ENCODE measurements at regions not wholly inside any gene's neighbourhood (a gene's known extent, or its start where the extent isn't known, plus 50 kb on each side); places are given as distances from the start of the nearest gene placed in this dataset.
"Not testable (repeated sequence)": the region's sequence is repeated elsewhere in the genome, so short reads cannot be mapped to it uniquely, and the experiment has no call there.

GRCh38 chr2:180692322-180692721, 288.1 kb upstream of the UBE2E3 start:
- H2AFZ ChIP-seq (ENCODE audit: low read depth, low read length), result no peak overlapping the region
- no peak overlapping the region for H3K4me3 Mint-ChIP-seq (ENCODE audit: unreplicated experiment)
- H3K4me1 ChIP-seq (ENCODE audit: insufficient read depth, low read length), result no peaks in the 10 kb centered on the region
- DNase-seq (ENCODE audit: low read depth) (no peak), FAIRE-seq (no peak)
- no peak overlapping the region for H3K27ac ChIP-seq (ENCODE audit: low read depth, low read length)
- no peak overlapping the region for H3K4me3 ChIP-seq (ENCODE audit: insufficient read depth, low read depth, low read length)
- H3K9me3 ChIP-seq (ENCODE audit: insufficient read depth, low read depth, low read length), result no peaks in the 10 kb centered on the region
- TF ChIP-seq EZH2 (IDR thresholded peaks at IDR 0.05; ENCODE audit: insufficient read depth, low read length) (no peak), CTCF (IDR thresholded peaks at IDR 0.05; ENCODE audit: insufficient read depth, low read depth, low read length) (no peak)
- no peaks in the 10 kb centered on the region for H3K27me3 ChIP-seq (ENCODE audit: insufficient read depth, low read length)
- no peaks in the 10 kb centered on the region for H3K27me3 Mint-ChIP-seq (ENCODE audit: low read depth, unreplicated experiment)
- no peaks in the 10 kb centered on the region for H3K36me3 ChIP-seq (ENCODE audit: insufficient read depth, low read length)
- no peaks in the 10 kb centered on the region for H3K9me3 Mint-ChIP-seq (ENCODE audit: unreplicated experiment)
- H3K27ac Mint-ChIP-seq (ENCODE audit: unreplicated experiment), result no peak overlapping the region
- H3K4me1 Mint-ChIP-seq (ENCODE audit: low read depth, unreplicated experiment), result peaks cover 4% of the 10 kb centered on the region
- H3K4me2 ChIP-seq (ENCODE audit: low read length), result no peak overlapping the region
- no peaks in the 10 kb centered on the region for H3K36me3 Mint-ChIP-seq (ENCODE audit: low read depth, unreplicated experiment)
- no peak overlapping the region for H3K9ac ChIP-seq (ENCODE audit: low read length)
- H4K20me1 ChIP-seq (ENCODE audit: insufficient read depth, low read length), result no peaks in the 10 kb centered on the region
- no peaks in the 10 kb centered on the region for H3K79me2 ChIP-seq (ENCODE audit: insufficient read depth, low read length)

- not testable (repeated sequence) for H3K4me2 ChIP-seq (ENCODE audit: low read length); H3K4me1 ChIP-seq (ENCODE audit: insufficient read depth, low read length); H3K4me3 ChIP-seq (ENCODE audit: insufficient read depth, low read depth, low read length); H4K20me1 ChIP-seq (ENCODE audit: insufficient read depth, low read length); H2AFZ ChIP-seq (ENCODE audit: low read depth, low read length); H3K27me3 Mint-ChIP-seq (ENCODE audit: low read depth, unreplicated experiment); H3K4me3 Mint-ChIP-seq (ENCODE audit: unreplicated experiment); DNase-seq (ENCODE audit: low read depth); FAIRE-seq; H3K79me2 ChIP-seq (ENCODE audit: insufficient read depth, low read length); H3K27me3 ChIP-seq (ENCODE audit: insufficient read depth, low read length); H3K9me3 ChIP-seq (ENCODE audit: insufficient read depth, low read depth, low read length); H3K9ac ChIP-seq (ENCODE audit: low read length); H3K36me3 Mint-ChIP-seq (ENCODE audit: low read depth, unreplicated experiment); H3K4me1 Mint-ChIP-seq (ENCODE audit: low read depth, unreplicated experiment); H3K27ac ChIP-seq (ENCODE audit: low read depth, low read length); H3K27ac Mint-ChIP-seq (ENCODE audit: unreplicated experiment); H3K9me3 Mint-ChIP-seq (ENCODE audit: unreplicated experiment); H3K36me3 ChIP-seq (ENCODE audit: insufficient read depth, low read length)
Measured at GRCh38 chr2:180691855-180692223, 288.6 kb upstream of the UBE2E3 start.

- FAIRE-seq; H3K27me3 Mint-ChIP-seq (ENCODE audit: low read depth, unreplicated experiment); H4K20me1 ChIP-seq (ENCODE audit: insufficient read depth, low read length); H3K4me3 Mint-ChIP-seq (ENCODE audit: unreplicated experiment); H3K36me3 ChIP-seq (ENCODE audit: insufficient read depth, low read length); H3K4me1 Mint-ChIP-seq (ENCODE audit: low read depth, unreplicated experiment); H3K36me3 Mint-ChIP-seq (ENCODE audit: low read depth, unreplicated experiment); DNase-seq (ENCODE audit: low read depth); H3K4me2 ChIP-seq (ENCODE audit: low read length); H3K4me1 ChIP-seq (ENCODE audit: insufficient read depth, low read length); H2AFZ ChIP-seq (ENCODE audit: low read depth, low read length); H3K4me3 ChIP-seq (ENCODE audit: insufficient read depth, low read depth, low read length); H3K9me3 ChIP-seq (ENCODE audit: insufficient read depth, low read depth, low read length); H3K27ac Mint-ChIP-seq (ENCODE audit: unreplicated experiment); H3K79me2 ChIP-seq (ENCODE audit: insufficient read depth, low read length); H3K9ac ChIP-seq (ENCODE audit: low read length); H3K9me3 Mint-ChIP-seq (ENCODE audit: unreplicated experiment); H3K27ac ChIP-seq (ENCODE audit: low read depth, low read length); H3K27me3 ChIP-seq (ENCODE audit: insufficient read depth, low read length): not testable (repeated sequence)
Measured at GRCh38 chr2:180691186-180691854, 289.1 kb upstream of the UBE2E3 start.

Measured in astrocyte (in vitro differentiated cells and primary cell).